A549 (cell line): ENCODE measurements at regions not wholly inside any gene's neighbourhood (a gene's known extent, or its start where the extent isn't known, plus 50 kb on each side); places are given as distances from the start of the nearest gene placed in this dataset.

Experiments used
- CTCF ChIP-seq: fragments of >200 bp; sonication (Bioruptor Twin); formaldehyde crosslinking; IDR thresholded peaks from 3 replicates; pipeline ENCODE4 v1.5.1; 2016
- ELK1 ChIP-seq: fragments of 150-350 bp; IDR thresholded peaks from 2 replicates; pipeline ENCODE4 v1.6.1; 2014; ENCODE audit warnings: low read depth, mild to moderate bottlenecking, low read length
- EP300 ChIP-seq, 2 experiments: fragments of >200 bp; sonication (Bioruptor Twin); formaldehyde crosslinking; IDR thresholded peaks; 2 replicates in 1 of 2; 3 replicates in 1 of 2; pipeline ENCODE4 v1.6.1; 2016 to 2017
- MAX ChIP-seq: IDR thresholded peaks from 2 replicates; pipeline ENCODE4 v1.6.1; 2012
- POLR2A ChIP-seq: IDR thresholded peaks from 2 replicates; pipeline ENCODE4 v1.6.1; 2012; ENCODE audit warnings: mild to moderate bottlenecking, low read length
- REST ChIP-seq: fragments of 200-600 bp; sonication (generic); IDR thresholded peaks from 2 replicates; pipeline ENCODE4 v1.6.1; 2016; ENCODE audit warnings: antibody characterized with exemption, mild to moderate bottlenecking, moderate library complexity

GRCh38 chr15:77825252-77825542 lies 192.5 kb upstream of the LINGO1 start:
- TF ChIP-seq CTCF: no peak
- no peak for TF ChIP-seq EP300 (IDR thresholded peaks at IDR 0.05)
- TF ChIP-seq POLR2A: no peak
- TF ChIP-seq REST: no peak
- TF ChIP-seq ELK1: no peak
- no peak for TF ChIP-seq MAX
